ENCODE measurements at regions not wholly inside any gene's neighbourhood (a gene's known extent, or its start where the extent isn't known, plus 50 kb on each side); places are given as distances from the start of the nearest gene placed in this dataset.

- DNase-seq (no peak), ATAC-seq (no peak)
- Mint-ChIP-seq H3K9me3 (ENCODE audit: low read depth) (peaks cover 2% of the 10 kb centered on the region), H3K4me3 (no peak overlapping the region), H3K27ac (no peak overlapping the region), H3K36me3 (ENCODE audit: low read depth) (no peaks in the 10 kb centered on the region), H3K27me3 (peaks cover 2% of the 10 kb centered on the region), H3K4me1 (no peaks in the 10 kb centered on the region)
- ChIA-PET CTCF (no interaction called here), POLR2A (no interaction called here)
- intact Hi-C loops (cut with DNase I, micrococcal nuclease) = no loop called here
Observed at GRCh38 chr5:39980056-39980455, 555.3 kb upstream of the DAB2 start.

DNA sequence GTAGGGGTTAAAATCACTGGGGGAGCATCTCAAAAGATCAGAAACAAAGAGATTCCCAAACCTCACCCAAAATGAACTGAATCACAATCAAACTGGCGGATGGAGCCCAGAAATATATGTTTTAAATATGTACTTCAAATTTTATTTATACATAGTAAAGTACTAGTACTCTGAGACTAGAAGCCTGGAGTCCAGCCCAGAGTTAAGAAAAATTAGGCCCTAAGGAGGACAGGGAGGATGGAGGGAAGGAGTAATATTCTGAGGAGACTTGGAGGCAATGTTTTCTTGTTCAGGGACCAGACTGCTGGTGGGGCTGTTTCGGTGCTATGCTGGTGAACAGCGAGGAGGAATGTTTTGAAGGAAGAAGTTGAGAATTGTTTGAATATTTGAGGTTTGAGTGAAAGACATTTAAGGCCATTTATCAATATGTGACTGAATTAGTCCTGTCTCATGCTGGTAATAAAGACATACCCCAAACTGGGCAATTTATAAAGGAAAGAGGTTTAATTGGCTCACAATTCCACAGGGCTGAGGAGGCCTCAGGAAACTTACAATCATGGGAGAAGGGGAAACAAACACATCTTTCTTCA, 552.4 kb upstream of the DAB2 start:
- no peak overlapping the region for H3K4me3 Mint-ChIP-seq
- ATAC-seq (no peak), DNase-seq (no peak)
- H3K9me3 Mint-ChIP-seq (ENCODE audit: low read depth) = peaks cover 2% of the 10 kb centered on the region
- no peaks in the 10 kb centered on the region for H3K27me3 Mint-ChIP-seq
- intact Hi-C loops (cut with DNase I, micrococcal nuclease) = no loop called here
- no peak overlapping the region for H3K27ac Mint-ChIP-seq
- no peaks in the 10 kb centered on the region for H3K36me3 Mint-ChIP-seq (ENCODE audit: low read depth)
- no peaks in the 10 kb centered on the region for H3K4me1 Mint-ChIP-seq
- POLR2A ChIA-PET = no interaction called here
- CTCF ChIA-PET = no interaction called here

DNA sequence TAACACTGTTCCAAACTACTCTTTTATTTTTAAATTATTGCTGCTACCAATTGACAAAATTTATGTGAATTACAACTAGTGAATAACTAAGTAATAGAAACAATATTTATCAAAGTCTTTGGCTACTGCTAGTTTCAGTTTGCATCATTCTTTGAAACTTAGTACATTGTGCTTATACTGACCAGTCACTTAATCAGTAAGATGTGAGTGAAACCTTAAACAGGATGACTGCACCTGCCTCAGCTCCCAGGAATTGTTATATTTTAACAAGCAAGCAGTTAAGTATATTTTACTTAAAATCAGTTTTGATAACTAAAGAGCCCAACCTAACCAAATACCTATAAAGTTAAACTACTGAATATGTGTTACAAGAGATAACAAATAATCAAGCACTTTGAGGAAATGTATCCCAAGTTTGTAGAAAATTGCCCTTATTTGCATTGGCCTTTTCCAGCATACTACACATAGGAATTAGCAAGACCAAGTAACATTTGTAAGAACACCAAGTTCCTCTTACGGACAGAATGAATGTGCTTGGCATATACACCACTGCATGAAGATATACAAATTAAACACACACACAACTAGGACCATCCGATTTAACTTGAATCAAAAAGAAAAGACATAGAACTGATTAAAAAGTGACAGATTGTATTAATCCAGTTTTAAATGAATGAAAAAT, 545.5 kb upstream of the DAB2 start:
- Mint-ChIP-seq H3K27ac (no peak overlapping the region), H3K36me3 (ENCODE audit: low read depth) (no peaks in the 10 kb centered on the region), H3K27me3 (peaks cover 3% of the 10 kb centered on the region), H3K4me1 (no peaks in the 10 kb centered on the region), H3K4me3 (no peak overlapping the region), H3K9me3 (ENCODE audit: low read depth) (no peaks in the 10 kb centered on the region)
- ChIA-PET CTCF (no interaction called here), POLR2A (no interaction called here)
- ATAC-seq = no peak
- intact Hi-C loops (cut with DNase I, micrococcal nuclease) = no loop called here
- no peak for DNase-seq

- intact Hi-C loops (cut with DNase I, micrococcal nuclease) = no loop called here
- peaks cover 3% of the 10 kb centered on the region for H3K27me3 Mint-ChIP-seq
- DNase-seq (no peak), ATAC-seq (no peak)
- no peak overlapping the region for H3K4me3 Mint-ChIP-seq
- no peak overlapping the region for H3K27ac Mint-ChIP-seq
- no peaks in the 10 kb centered on the region for H3K9me3 Mint-ChIP-seq (ENCODE audit: low read depth)
- H3K4me1 Mint-ChIP-seq = no peaks in the 10 kb centered on the region
- POLR2A ChIA-PET = no interaction called here
- no peaks in the 10 kb centered on the region for H3K36me3 Mint-ChIP-seq (ENCODE audit: low read depth)
- CTCF ChIA-PET = no interaction called here
Observed at GRCh38 chr5:39968381-39968780, 543.6 kb upstream of the DAB2 start.

DNA sequence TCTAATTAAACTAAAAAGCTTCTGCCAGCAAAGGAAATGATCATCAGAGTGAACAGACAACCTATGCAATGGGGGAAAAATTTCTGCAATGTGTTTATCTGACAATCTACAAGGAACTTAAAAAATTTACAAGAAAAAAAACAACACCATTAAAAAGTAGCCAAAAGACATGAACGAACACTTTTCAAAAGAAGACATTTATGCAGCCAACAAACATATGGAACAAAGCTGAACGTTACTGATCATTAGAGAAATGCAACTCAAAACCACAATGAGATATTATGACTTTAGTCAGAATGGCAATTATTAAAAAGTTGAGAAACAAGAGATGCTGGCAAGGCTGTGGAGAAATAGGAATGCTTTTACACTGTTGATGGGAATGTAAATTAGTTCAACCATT, 530.4 kb upstream of the DAB2 start:
- H3K36me3 Mint-ChIP-seq (ENCODE audit: low read depth) = no peaks in the 10 kb centered on the region
- CTCF ChIA-PET = no interaction called here

DNA sequence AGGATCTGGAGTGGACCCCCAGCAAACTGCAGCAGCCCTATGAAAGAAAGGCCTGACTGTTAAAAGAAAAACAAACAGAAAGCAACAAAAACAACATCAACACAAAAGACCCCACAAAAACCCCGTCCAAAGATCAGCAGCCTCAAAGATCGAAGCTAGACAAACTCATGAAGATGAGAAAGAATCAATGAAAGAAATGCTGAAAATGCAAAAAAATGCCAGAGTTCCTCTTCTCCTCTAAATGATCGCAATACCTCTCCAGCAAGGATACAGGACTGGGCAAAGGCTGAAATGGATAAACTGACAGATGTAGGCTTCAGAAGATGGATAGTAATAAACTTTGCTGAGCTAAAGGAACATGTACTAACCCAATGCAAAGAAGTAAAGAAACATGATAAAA, 526.3 kb upstream of the DAB2 start:
- ChIA-PET CTCF (interaction anchor here (0.6 to 1.1 kb wide), 4 partner anchors 9 to 783 kb away, joined by 3 to 4 read pairs (median 3); no protein-coding TSS in a partner anchor), POLR2A (no interaction called here)
- ATAC-seq = no peak
- H3K27ac Mint-ChIP-seq = no peak overlapping the region
- H3K9me3 Mint-ChIP-seq (ENCODE audit: low read depth) = no peaks in the 10 kb centered on the region
- DNase-seq = no peak
- H3K36me3 Mint-ChIP-seq (ENCODE audit: low read depth) = no peaks in the 10 kb centered on the region
- intact Hi-C loops (cut with DNase I, micrococcal nuclease) = no loop called here
- peaks cover 5% of the 10 kb centered on the region for H3K4me1 Mint-ChIP-seq
- no peaks in the 10 kb centered on the region for H3K27me3 Mint-ChIP-seq
- H3K4me3 Mint-ChIP-seq = no peak overlapping the region

More for the DNA sequence above, 530.4 kb upstream of the DAB2 start:
- peaks cover 2% of the 10 kb centered on the region for H3K4me1 Mint-ChIP-seq
- no peaks in the 10 kb centered on the region for H3K9me3 Mint-ChIP-seq (ENCODE audit: low read depth)
- no peak overlapping the region for H3K4me3 Mint-ChIP-seq
- H3K27me3 Mint-ChIP-seq = no peaks in the 10 kb centered on the region
- ATAC-seq (no peak), DNase-seq (no peak)
- intact Hi-C loops (cut with DNase I, micrococcal nuclease) = no loop called here
- no peak overlapping the region for H3K27ac Mint-ChIP-seq
- POLR2A ChIA-PET = no interaction called here

DNA sequence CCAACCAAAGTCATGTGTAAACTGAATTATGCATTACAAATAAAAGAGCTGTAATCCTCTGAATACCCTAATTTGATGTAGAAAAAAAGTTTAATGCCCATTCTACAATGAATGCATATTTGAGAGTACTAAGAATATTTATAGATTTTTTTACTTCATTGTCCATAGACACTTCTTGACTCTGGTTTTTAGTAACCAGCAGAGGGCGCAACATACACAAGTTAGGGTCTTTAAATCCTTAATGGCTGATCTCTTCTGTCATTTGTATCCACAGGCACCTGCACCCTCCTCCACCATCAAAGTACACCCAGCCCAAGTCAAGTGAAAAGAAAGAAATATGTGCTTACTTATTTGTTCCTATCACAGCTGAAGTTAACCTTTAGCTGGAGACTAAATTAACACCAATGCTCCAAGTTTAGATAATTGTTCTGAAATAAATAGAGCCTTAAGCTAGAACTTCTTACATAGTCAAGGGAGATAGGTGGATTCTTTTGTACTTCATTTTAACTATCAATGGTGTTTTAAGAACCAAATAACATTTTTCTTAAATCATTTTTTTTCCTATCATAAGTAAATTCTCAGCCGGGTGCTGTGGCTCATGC, 524.2 kb upstream of the DAB2 start:
- no peak overlapping the region for H3K27ac Mint-ChIP-seq
- ChIA-PET CTCF (interaction anchor here (0.6 to 3.7 kb wide), 35 partner anchors 11 to 806 kb away, joined by 3 to 17 read pairs (median 4); partner anchors contain the start of gene PTGER4), POLR2A (interaction anchor here (0.6 kb wide), 1 partner anchor 798 kb away, joined by 3 read pairs; no protein-coding TSS in a partner anchor)
- no peaks in the 10 kb centered on the region for H3K36me3 Mint-ChIP-seq (ENCODE audit: low read depth)
- H3K4me1 Mint-ChIP-seq = peaks cover 5% of the 10 kb centered on the region
- intact Hi-C loops (cut with DNase I, micrococcal nuclease) = loop anchor here (1.0 to 10.0 kb wide), 10 partner anchors 234 to 930 kb away; no protein-coding TSS in a partner anchor
- ATAC-seq (peak; percentile 97), DNase-seq (peak; percentile 70)
- H3K9me3 Mint-ChIP-seq (ENCODE audit: low read depth) = no peaks in the 10 kb centered on the region
- H3K4me3 Mint-ChIP-seq = no peak overlapping the region
- H3K27me3 Mint-ChIP-seq = no peaks in the 10 kb centered on the region

- H3K4me3 Mint-ChIP-seq = no peak overlapping the region
- CTCF ChIA-PET = interaction anchor here (0.5 to 3.7 kb wide), 31 partner anchors 11 to 806 kb away, joined by 3 to 17 read pairs (median 4); partner anchors contain the start of gene PTGER4
- POLR2A ChIA-PET = interaction anchor here (0.6 kb wide), 1 partner anchor 798 kb away, joined by 3 read pairs; no protein-coding TSS in a partner anchor
- H3K27me3 Mint-ChIP-seq = no peaks in the 10 kb centered on the region
- no peaks in the 10 kb centered on the region for H3K36me3 Mint-ChIP-seq (ENCODE audit: low read depth)
- H3K27ac Mint-ChIP-seq = no peak overlapping the region
- intact Hi-C loops (cut with DNase I, micrococcal nuclease) = loop anchor here (2.0 to 10.0 kb wide), 7 partner anchors 234 to 539 kb away; no protein-coding TSS in a partner anchor
- ATAC-seq (no peak), DNase-seq (no peak)
- peaks cover 5% of the 10 kb centered on the region for H3K4me1 Mint-ChIP-seq
- H3K9me3 Mint-ChIP-seq (ENCODE audit: low read depth) = no peaks in the 10 kb centered on the region
Observed at GRCh38 chr5:39948341-39948740, 523.6 kb upstream of the DAB2 start.

DNA sequence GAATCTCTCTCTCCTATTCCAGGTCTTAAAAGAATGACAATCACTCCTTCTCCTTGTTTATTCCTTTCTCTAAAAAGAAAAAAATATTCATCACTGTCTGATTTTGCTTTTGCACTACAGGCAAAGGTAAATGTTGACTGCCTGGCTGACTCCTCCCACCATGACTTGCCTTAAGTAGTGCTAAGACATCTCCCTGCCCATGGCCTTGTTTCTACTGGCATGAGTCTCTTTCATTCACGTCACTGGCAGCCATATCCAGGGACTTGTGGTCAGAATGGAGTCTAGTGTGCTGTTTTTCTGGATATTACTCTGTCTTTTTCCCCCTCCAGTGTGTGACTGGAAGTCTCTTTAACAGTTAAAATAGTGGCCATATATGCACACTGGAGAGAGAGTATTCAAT, 522.9 kb upstream of the DAB2 start:
- H3K27ac Mint-ChIP-seq = no peak overlapping the region

DNA sequence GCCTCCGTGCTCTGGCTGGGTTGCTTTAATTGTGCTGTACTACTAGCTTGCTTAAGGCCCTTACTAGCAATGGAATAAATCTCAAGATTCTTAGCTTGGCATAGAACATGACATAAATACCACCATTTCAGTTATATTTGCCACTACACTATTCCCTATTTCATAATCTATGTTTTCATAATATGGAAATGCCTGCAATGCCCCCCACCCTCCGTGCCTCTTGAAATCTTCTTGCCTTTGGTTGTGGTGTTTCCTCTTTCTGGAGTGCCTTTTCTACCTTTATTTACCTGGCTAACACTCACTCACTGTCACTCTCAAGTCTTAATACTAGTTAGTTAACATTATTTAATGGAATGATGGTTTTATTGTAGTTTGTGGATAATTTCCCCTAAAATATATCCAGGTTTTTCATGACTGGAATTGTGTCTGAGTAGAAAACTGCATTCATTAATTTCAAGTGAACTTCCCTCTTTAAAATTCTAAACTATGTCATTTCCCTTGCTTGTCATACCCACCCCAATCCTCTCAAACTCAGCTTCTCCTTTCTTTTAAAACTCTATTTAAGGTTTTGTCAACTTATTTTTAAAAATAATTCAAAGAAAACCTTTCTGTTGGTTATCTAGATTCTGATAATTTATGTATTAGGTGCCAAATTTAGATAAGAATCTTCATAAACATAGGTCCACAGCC, 521.7 kb upstream of the DAB2 start:
- no peak overlapping the region for H3K27ac Mint-ChIP-seq
- POLR2A ChIA-PET = no interaction called here
- H3K4me1 Mint-ChIP-seq = peaks cover 5% of the 10 kb centered on the region
- ATAC-seq (no peak), DNase-seq (no peak)
- CTCF ChIA-PET = interaction anchor here (0.8 to 3.7 kb wide), 3 partner anchors 739 to 787 kb away, joined by 3 to 9 read pairs (median 3); no protein-coding TSS in a partner anchor
- intact Hi-C loops (cut with DNase I, micrococcal nuclease) = loop anchor here (5.0 to 10.0 kb wide), 5 partner anchors 232 to 541 kb away; no protein-coding TSS in a partner anchor
- H3K9me3 Mint-ChIP-seq (ENCODE audit: low read depth) = no peaks in the 10 kb centered on the region
- H3K27me3 Mint-ChIP-seq = no peaks in the 10 kb centered on the region
- H3K4me3 Mint-ChIP-seq = no peak overlapping the region
- no peaks in the 10 kb centered on the region for H3K36me3 Mint-ChIP-seq (ENCODE audit: low read depth)

More for the DNA sequence above, 522.9 kb upstream of the DAB2 start:
- ATAC-seq (no peak), DNase-seq (peak; percentile 8)
- Mint-ChIP-seq H3K4me3 (no peak overlapping the region), H3K27me3 (no peaks in the 10 kb centered on the region), H3K9me3 (ENCODE audit: low read depth) (no peaks in the 10 kb centered on the region), H3K4me1 (peaks cover 5% of the 10 kb centered on the region), H3K36me3 (ENCODE audit: low read depth) (no peaks in the 10 kb centered on the region)
- POLR2A ChIA-PET = no interaction called here
- intact Hi-C loops (cut with DNase I, micrococcal nuclease) = loop anchor here (2.0 to 10.0 kb wide), 7 partner anchors 233 to 540 kb away; no protein-coding TSS in a partner anchor
- CTCF ChIA-PET = interaction anchor here (0.6 to 3.7 kb wide), 16 partner anchors 10 to 804 kb away, joined by 3 to 17 read pairs (median 6); no protein-coding TSS in a partner anchor

GRCh38 chr5:39945870-39946269, 521.1 kb upstream of the DAB2 start:
- H3K4me1 Mint-ChIP-seq = peaks cover 3% of the 10 kb centered on the region
- DNase-seq (no peak), ATAC-seq (no peak)
- H3K27me3 Mint-ChIP-seq = no peaks in the 10 kb centered on the region
- no peaks in the 10 kb centered on the region for H3K9me3 Mint-ChIP-seq (ENCODE audit: low read depth)
- H3K27ac Mint-ChIP-seq = no peak overlapping the region
- ChIA-PET POLR2A (no interaction called here), CTCF (interaction anchor here (0.9 to 3.7 kb wide), 3 partner anchors 12 to 788 kb away, joined by 3 to 9 read pairs (median 4); no protein-coding TSS in a partner anchor)
- intact Hi-C loops (cut with DNase I, micrococcal nuclease) = loop anchor here (5.0 to 10.0 kb wide), 5 partner anchors 231 to 541 kb away; no protein-coding TSS in a partner anchor
- H3K4me3 Mint-ChIP-seq = no peak overlapping the region
- H3K36me3 Mint-ChIP-seq (ENCODE audit: low read depth) = no peaks in the 10 kb centered on the region
